ENCODE measurements at regions not wholly inside any gene's neighbourhood (a gene's known extent, or its start where the extent isn't known, plus 50 kb on each side); places are given as distances from the start of the nearest gene placed in this dataset.

GRCh38 chr9:17004500-17004899, 130.3 kb upstream of the CNTLN start:
- no peaks in the 10 kb centered on the region for H3K79me2 ChIP-seq (ENCODE audit: control insufficient read depth, insufficient read depth, low read length)
- H3K9me1 ChIP-seq (ENCODE audit: control insufficient read depth, extremely low read depth, insufficient read depth, low read length): no peaks in the 10 kb centered on the region
- no peaks in the 10 kb centered on the region for H3K36me3 ChIP-seq (ENCODE audit: control insufficient read depth in 2 of 2, extremely low read depth in 1 of 2, insufficient read depth in 2 of 2, low read length in 2 of 2)
- dilution Hi-C loops (cut with MboI; ENCODE audit: extremely low pct_ligation_motif_present, low sequenced_read_pairs): no loop called here
- H3K9ac ChIP-seq (ENCODE audit: control insufficient read depth, extremely low read depth, insufficient read depth, low read length): no peak overlapping the region
- no peak for FAIRE-seq
- DNase-seq (ENCODE audit: low read depth, low spot score): no peak
- no peak for TF ChIP-seq CTCF (optimal IDR thresholded peaks at IDR 0.05 in 1 of 3, IDR thresholded peaks at IDR 0.05 in 1 of 3, conservative IDR thresholded peaks at IDR 0.05 in 1 of 3; ENCODE audit: extremely low read depth in 1 of 3, insufficient read depth in 2 of 3, low read length in 3 of 3)
- TF ChIP-seq EZH2 (IDR thresholded peaks at IDR 0.05; ENCODE audit: low read length): no peak
- H4K20me1 ChIP-seq (ENCODE audit: control insufficient read depth, extremely low read depth, insufficient read depth, low read length): no peaks in the 10 kb centered on the region
- H3K27ac ChIP-seq (ENCODE audit: control insufficient read depth, insufficient read depth, low read length): no peak overlapping the region
- H3K4me2 ChIP-seq (ENCODE audit: control insufficient read depth, extremely low read depth, insufficient read depth, low read depth, low read length): no peak overlapping the region
- no peaks in the 10 kb centered on the region for H3K27me3 ChIP-seq (ENCODE audit: control insufficient read depth, extremely low read depth, insufficient read depth, low read length)
- no peak overlapping the region for H2AFZ ChIP-seq (ENCODE audit: control insufficient read depth, low read length)
- H3K4me1 ChIP-seq (ENCODE audit: control insufficient read depth, extremely low read depth, insufficient read depth, low read length): peaks cover 12% of the 10 kb centered on the region
- H3K9me3 ChIP-seq (ENCODE audit: control insufficient read depth, low read depth, low read length): no peaks in the 10 kb centered on the region
- H3K4me3 ChIP-seq (ENCODE audit: control insufficient read depth in 2 of 3, extremely low read depth in 1 of 3, insufficient read depth in 2 of 3, low read depth in 1 of 3, low read length in 3 of 3): no peak overlapping the region

- Histone ChIP-seq H4K20me1 (ENCODE audit: control insufficient read depth, extremely low read depth, insufficient read depth, low read length) (no peaks in the 10 kb centered on the region), H3K36me3 (ENCODE audit: control insufficient read depth in 2 of 2, extremely low read depth in 1 of 2, insufficient read depth in 2 of 2, low read length in 2 of 2) (no peaks in the 10 kb centered on the region), H3K4me1 (ENCODE audit: control insufficient read depth, extremely low read depth, insufficient read depth, low read length) (peaks cover 12% of the 10 kb centered on the region), H3K9ac (ENCODE audit: control insufficient read depth, extremely low read depth, insufficient read depth, low read length) (no peak overlapping the region), H3K9me3 (ENCODE audit: control insufficient read depth, low read depth, low read length) (no peaks in the 10 kb centered on the region), H2AFZ (ENCODE audit: control insufficient read depth, low read length) (no peak overlapping the region), H3K4me3 (ENCODE audit: control insufficient read depth in 2 of 3, extremely low read depth in 1 of 3, insufficient read depth in 2 of 3, low read depth in 1 of 3, low read length in 3 of 3) (no peak overlapping the region), H3K27ac (ENCODE audit: control insufficient read depth, insufficient read depth, low read length) (peak overlapping the region; percentile 22), H3K27me3 (ENCODE audit: control insufficient read depth, extremely low read depth, insufficient read depth, low read length) (no peaks in the 10 kb centered on the region), H3K79me2 (ENCODE audit: control insufficient read depth, insufficient read depth, low read length) (no peaks in the 10 kb centered on the region), H3K4me2 (ENCODE audit: control insufficient read depth, extremely low read depth, insufficient read depth, low read depth, low read length) (no peak overlapping the region), H3K9me1 (ENCODE audit: control insufficient read depth, extremely low read depth, insufficient read depth, low read length) (no peaks in the 10 kb centered on the region)
- dilution Hi-C loops (cut with MboI; ENCODE audit: extremely low pct_ligation_motif_present, low sequenced_read_pairs): no loop called here
- TF ChIP-seq EZH2 (IDR thresholded peaks at IDR 0.05; ENCODE audit: low read length): no peak
- DNase-seq (ENCODE audit: low read depth, low spot score): no peak
- FAIRE-seq: no peak
These were observed 131.1 kb upstream of the CNTLN start for GRCh38 chr9:17003576-17004240.

All from keratinocyte (primary cell).